ENCODE measurements at regions not wholly inside any gene's neighbourhood (a gene's known extent, or its start where the extent isn't known, plus 50 kb on each side); places are given as distances from the start of the nearest gene placed in this dataset.

DNA sequence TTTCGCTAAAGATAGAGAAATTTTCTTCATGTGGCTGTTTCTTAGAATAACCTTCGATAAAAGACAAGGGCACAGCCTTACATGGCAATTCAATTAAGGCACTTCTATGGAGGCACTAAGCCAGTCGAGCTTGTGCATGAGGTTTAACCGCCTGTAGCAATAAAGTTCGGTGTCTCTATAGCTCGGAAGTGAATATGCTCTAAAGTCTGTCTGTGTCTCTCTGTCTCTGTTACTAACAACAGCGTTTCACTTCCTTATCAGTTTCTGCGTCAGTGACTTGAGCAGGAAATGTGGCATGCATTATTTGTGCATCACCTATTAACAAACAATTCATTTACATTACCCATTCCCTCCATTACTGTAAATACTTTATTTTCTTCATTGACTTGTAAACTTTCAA lies 365.1 kb upstream of the NETO1 start:
- no peak for DNase-seq (ENCODE audit: low read depth)

DNA sequence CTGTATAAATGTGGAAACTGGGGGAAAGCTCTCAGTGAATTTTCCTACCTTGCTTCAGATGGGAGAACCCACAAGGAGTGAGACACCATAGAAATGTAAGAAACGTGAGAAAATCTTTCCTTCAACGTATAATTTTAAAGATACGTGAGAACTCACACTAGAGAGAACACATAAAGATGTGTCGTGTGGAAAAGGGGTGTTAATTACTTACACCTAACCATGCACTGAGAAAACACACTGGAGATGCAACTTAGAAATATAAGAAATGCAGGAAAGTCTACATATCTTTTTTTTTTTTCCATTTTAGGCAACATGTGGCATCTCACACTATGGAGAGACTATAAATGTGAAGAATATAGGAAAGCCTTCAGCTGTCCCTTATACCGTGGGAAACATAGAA lies 352.9 kb upstream of the NETO1 start:
- no peak for DNase-seq (ENCODE audit: low read depth)

DNA sequence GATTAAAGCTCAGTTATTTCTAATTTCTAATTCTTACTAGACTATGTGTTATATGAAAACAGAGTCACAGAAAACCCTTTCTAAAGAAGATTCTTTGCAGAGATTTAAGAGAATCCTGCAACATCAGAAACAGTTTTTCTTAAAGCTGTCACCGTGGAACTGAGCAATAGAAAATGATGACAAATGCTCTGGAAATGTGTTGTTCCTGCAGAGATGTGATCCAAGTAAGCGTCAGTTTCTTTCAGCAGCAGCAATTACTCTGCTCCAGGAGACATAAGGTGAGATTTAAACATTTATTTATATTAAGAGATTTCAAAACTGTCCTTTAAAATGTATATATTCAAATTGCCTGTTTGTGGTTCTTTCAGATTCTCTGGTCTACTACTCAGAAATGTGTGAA lies 350.5 kb upstream of the NETO1 start:
- DNase-seq (ENCODE audit: low read depth): no peak

DNA sequence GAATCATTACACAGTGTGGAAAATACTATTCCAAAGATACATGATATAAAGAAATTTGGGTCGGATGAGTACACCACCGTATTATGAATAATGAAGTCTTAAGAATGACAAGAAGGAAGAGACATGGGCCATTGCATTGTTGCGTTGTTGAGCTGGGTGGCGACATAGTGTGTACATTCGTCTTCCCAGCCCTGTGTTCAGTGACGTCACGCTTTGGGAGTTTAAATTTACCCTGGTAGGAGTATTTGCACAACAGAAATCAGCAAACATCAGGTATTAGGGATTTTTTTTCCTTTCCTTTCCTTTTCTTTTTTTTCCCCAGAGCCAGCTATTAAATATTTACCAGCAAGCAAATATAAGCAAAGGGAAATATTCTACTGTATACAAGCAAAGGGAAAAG lies 347.2 kb upstream of the NETO1 start:
- no peak for DNase-seq (ENCODE audit: low read depth)

DNA sequence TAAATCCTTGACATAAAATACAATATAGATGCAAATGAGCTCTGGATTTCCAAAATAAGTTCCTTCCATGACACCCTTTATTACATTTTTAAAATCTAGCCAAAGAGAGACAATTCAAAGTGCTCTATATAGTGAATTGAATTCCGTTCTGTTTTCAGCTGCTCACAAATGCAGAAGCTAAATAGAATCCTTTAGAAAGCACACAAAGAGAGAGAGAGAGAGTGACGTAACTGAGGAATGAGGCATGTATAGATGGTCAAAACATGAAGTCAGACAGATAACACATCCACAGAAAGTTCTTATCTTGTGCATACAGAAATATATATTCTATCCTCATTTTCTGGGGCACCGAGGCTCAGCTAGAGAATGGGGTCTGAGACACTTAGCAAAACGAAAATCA lies 344.7 kb upstream of the NETO1 start:
- no peak for DNase-seq (ENCODE audit: low read depth)

DNA sequence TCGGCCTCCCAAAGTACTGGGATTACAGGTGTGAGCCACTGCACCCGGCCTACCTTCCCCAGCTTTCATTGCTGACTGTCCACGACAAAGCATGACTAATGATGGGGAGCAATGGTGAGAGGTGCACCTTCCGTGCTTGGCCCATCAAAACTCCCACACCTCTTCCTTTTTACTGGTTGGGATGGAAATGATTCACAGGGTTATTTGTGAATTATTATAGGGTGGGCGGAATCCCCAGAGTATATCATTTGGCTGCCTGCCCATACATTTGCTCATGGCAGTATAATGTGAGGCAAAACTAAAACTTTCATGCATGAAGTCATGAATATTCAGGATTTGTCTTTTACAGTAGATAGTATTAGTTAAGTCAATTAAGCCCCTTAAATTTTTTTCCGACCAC lies 334.2 kb upstream of the NETO1 start:
- no peak for DNase-seq (ENCODE audit: low read depth)

DNA sequence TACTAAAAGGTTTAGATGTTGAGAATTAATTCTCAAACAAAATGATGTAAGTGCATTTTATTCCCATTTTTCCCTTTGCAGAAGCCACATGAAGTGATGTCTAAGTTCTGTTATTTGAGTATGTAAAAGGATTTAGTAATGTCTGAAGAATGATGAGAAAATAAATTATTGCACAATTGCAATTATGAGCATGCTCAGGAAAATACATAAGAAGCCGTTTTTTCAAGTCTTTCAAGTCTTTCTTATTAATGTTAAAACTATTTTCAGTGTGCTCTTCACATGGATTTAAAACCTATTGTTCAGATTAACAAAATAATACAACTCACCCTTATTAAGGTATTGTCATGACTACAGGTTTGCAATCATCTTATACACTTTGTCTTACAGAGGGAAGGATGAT lies 331.4 kb upstream of the NETO1 start:
- DNase-seq (ENCODE audit: low read depth): no peak

DNA sequence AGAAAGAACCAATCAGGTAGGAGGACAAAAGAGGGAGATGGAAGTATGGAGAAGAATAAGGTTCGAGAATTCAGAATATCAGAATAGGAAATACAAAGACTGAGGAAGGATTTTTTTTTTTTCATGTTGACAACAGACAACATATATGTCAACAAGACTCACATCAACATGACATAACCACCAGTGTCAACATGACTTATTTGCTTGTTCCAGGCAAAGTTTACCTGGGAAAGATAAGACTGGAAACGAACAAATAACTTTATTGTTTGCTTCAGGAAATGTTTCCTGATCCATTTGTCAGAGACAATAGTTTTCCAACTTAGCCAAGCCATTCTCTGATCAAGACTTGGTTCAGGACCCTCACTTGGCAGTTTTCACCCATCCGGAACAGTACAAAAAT lies 321.9 kb upstream of the NETO1 start:
- DNase-seq (ENCODE audit: low read depth): no peak

DNA sequence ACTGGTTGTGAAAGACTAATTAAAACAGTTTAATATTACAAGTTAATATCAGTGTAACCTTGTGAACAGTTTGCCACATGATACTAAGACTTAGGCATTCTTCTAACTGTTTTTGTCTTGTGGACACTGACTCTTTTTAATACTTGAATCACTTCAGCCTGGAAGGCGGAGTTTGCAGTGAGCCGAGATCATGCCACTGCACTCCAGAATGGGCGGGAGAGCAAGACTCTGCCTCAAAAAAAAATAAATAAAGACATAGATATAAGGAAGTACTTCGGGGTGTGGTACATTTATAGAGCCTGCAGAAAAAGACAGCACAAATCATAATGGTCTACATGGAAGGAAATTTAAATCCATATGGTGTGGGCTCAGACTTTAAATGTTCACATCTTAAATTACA lies 300.4 kb upstream of the NETO1 start:
- DNase-seq (ENCODE audit: low read depth): no peak

DNA sequence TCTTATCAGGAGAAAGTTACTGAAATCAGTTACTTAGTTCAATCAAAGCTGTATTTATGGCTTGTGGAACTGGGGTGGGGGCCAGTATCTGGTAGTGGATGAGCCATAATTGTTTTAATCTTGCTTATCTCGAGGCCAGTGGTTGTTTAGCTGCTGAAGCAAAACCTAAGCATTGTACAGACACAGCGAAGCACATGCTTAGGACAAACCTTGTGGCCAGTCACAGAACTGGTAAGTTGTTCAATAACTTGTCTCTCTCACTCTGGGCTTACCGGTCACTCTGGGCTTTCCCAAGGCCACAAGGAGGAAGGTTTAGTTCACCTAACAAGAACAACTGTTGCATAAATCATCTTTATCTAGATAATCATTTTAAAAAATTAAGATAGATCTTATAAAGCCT lies 296.6 kb upstream of the NETO1 start:
- no peak for DNase-seq (ENCODE audit: low read depth)

DNA sequence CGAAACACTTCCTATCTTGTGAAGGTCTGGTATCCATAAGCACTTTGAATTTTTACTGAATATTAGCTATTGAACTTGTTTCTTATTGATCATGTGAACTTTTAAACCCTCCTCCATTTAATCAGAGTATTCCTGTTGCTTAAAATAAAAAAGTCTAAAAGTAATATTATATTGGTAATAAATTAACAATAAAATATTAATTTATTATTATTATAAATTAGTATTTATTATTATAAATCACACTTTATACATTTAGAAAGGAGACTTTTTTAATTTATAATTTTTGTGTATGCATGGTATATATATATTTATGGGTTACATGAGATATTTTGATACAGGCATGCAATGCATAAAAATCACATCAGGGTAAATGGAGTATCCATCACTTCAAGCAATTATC lies 295.4 kb upstream of the NETO1 start:
- DNase-seq (ENCODE audit: low read depth): no peak

DNA sequence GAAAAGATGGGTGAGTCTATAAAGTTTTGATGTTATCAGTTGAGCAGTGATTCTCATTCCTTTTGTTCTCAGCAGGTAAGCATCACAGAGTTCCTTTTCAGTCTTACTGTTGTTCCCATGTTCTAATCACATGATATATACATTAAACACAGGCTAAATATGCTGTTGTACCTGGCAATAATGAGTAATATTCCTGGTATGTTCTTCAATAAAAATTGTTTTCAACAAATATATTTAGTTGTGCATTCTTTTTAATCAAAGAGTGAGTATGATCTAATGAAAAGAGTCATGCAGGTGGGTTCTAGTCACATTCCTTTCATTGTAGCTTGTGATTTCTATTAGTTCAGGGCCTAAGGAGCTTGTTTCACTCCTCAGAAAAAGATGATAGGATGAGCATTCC lies 288.3 kb upstream of the NETO1 start:
- DNase-seq (ENCODE audit: low read depth): no peak

DNA sequence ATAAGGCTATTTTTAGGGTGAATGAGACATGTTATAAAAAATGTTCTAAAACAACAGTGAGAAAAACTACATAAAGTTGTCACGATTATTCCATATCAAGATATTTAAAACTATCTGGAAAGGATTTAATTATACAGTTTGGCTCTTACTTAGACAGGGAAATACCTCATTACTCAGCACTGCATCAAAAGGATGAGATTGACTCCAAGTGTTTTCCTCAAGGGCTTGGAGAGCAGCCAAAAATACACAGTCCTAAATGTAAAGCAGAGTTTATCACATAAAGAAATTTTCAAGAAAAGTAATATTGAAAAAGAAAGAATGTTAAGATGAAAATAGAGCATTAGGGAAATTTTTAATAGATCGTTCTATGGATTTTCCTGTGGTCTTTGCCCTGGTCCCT lies 285.5 kb upstream of the NETO1 start:
- DNase-seq (ENCODE audit: low read depth): no peak

DNA sequence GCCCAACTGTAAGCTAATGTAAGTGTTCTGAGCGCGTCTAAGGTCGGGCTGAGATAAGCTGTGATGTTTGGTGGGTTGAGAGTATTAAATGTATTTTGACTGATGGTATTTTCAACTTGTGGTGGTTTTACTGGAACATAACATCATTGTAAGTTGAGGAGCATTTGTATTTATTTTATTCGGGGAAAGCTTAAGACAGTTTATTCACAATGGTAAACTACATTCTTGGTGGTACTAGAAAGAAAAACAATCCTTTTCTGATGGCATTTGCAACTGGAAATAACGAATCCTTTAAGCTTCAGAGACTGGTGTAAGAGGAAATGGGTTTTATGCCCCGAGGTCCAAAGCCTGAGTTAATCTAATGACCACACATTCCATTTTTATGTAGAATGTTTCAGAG lies 283.3 kb upstream of the NETO1 start:
- no peak for DNase-seq (ENCODE audit: low read depth)

DNA sequence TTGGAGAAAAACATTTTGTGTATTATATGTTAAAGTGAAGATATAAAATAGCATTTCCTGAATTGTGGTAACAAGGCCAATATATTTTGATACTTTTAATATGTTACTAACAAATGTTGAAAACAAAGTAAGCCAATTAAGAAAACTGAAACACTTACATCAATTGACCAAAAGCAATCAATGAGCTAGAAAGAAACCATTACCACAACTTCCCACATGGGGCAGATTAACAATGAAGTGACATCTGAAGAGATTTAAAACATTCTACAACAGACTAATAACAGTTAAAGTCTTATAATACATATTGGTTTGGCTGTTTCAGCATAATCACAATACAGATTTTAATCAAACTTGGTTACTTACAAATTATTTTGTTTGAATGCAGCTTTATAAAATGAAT lies 282.4 kb upstream of the NETO1 start:
- no peak for DNase-seq (ENCODE audit: low read depth)

DNA sequence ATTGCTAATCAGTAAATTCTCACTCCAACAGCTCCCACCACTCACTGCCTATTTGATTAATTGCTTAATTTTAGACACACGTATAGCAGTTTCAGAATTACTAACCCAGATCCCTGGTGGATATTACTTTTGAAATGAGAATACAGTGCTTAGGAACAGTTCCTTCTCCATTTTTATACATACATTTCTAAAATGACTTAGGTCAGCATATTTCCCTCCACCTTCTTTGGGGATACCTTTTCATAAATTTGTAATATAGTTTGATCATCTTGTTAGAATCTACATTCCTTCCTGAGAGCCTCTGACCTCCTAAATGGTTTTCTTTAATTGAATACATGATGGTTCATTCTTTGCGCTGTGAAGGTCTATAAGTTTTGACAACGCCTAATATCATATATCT lies 279.8 kb upstream of the NETO1 start:
- DNase-seq (ENCODE audit: low read depth): no peak

DNA sequence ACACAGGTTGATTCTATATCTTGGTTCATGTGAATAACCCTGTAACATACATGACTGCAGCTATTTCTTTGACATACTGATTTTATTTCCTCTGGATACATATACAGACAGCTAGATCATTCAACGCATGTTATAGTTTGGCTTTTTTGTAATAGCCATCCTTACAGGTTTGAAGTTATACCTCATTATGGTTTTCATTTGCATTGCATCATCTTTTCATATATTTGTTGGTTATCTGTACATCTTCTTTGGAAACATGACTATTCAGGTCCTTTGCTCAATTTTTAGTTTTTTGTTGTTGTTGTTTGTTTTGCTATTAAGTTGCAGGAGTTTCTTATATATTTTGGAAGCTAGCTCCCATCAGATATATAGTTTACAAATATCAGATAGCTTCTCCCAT lies 276.2 kb upstream of the NETO1 start:
- DNase-seq (ENCODE audit: low read depth): no peak

DNA sequence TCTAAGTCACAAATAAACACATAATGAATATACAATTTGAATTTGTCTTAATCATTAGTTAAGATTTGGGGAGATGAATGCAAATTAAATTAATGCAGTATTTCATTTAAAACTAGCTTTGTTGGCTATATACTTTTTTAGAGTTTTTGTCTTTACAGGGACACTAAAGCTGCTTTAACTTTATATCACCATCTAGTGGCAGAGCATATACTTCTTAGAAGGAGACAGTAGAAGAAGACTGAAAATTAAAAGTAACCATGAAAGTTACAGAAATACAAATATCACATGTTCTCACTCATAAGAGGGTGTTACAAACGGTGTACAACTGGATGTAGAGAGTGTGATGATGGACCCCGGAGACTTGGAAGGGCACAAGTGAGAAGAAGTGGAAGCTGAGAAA lies 268.3 kb upstream of the NETO1 start:
- no peak for DNase-seq (ENCODE audit: low read depth)

DNA sequence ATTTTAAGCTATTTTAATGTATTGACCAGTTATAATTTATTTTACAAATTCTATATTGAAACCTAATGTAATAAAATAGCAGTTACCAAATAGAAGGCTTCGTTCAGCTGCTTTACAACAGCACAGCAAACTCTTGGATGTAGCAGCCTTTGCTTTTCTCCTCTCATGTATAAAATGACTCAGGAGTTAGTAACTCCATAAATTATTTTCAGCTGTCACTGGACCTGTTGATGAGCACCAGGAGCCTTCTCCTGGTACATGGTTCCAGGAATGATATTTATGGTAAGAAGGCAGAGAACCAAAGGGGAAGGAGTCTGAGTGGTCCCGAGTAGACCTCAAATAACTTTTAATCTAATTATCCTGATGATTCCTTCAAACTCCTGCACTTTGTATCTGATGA lies 256.4 kb upstream of the NETO1 start:
- DNase-seq (ENCODE audit: low read depth): no peak

DNA sequence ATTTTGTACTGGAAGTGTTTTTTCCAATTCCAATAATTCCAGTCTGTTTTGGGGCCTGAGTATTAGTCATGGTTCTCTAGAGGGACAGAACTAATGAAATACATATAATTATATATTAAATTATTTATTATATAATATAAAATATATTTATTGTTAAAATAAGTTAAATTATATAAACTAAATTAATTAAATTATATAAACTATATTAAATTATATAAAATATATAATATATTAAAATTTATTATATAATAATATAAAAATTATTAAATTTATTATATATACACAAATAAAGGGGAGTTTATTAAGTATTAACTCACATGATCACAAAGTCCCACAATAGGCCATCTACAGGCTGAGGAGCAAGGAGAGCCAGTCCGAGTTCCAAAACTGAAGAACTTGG lies 253.4 kb upstream of the NETO1 start:
- DNase-seq (ENCODE audit: low read depth): no peak

DNA sequence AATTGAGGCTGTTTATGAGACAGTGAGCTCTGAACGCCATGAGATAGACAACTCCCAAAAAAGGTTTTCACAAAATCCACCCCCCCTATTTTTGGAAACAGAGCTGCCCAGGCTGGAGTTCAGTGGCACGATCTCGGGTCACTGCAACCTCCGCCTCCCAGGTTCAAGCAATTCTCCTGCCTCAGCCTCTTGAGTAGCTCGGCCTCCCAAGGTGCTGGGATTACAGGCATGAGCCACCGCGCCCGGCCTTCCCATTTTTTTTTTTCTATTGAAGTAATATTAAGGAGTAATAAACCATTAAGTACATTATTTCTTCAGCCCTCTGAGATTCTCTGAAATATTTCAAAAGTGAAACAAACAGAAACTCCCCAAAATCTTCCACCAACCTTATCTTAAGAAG lies 252.8 kb upstream of the NETO1 start:
- DNase-seq (ENCODE audit: low read depth): no peak

DNA sequence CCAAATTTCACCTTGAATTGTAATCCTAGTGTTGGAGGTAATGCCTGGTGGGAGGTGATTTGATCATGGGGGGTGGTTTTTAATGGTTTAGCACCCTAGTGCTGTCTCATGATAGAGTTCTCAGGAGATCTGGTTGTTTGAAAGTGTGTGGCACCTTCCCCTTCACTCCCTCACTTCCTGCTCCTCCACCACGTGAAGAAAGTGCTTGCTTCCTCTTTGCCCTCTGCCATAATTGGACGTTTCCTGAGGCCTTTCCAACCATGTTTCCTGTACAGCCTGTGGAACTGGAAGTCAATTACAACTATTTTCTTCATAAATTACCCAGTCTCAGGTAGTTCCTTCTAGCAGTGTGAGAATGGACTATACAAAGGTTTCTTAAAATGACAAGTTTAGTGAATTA lies 251.8 kb upstream of the NETO1 start:
- no peak for DNase-seq (ENCODE audit: low read depth)

DNA sequence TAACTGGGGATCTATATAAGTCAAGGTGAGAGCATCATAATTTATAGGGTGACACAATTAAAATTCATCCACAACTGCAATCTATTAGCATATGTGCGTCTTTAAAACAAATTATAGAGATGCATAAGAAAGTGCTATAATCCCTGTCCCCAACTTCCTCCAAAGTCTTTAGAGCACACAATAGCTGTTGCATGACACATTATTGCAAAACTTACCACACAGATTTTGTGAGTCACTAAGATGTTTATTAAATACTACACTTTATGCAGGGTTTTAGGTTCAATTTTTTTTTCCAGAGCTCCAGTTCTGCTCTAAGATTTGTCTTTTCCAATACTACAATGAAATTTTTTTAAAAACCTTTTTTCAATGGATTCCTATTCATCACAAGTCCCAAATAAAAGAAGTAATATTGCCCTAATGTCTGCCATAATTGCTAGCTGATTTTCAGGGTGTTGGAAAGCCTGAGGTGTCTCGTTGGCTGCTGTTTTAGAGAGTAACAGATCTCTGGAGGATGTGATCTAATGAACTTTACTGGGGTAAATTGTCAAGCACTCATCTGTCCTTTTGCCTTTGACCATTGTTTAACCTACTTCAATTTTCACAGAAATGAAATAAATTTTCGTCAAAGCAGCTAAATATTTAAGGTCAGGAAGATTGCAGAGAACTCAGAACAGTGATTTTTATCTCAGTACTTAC lies 250.5 kb upstream of the NETO1 start:
- no peak for DNase-seq (ENCODE audit: low read depth)

DNA sequence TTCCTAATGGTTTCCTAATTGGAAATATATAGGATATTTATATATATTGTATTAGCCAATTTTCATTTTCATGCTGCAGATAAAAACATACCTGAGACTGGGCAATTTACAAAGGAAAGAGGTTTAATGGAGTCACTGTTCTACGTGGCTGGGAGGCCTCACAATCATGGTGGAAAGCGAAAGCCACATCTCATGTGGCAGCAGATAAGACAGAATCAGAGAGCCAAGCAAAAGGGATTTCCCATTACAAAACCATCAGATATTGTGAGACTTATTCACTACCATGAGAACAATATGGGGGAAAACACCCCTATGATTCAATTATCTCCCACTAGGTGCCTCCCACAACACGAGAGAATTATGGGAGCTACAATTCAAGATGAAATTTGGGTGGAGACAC lies 242.5 kb upstream of the NETO1 start:
- DNase-seq (ENCODE audit: low read depth): no peak

DNA sequence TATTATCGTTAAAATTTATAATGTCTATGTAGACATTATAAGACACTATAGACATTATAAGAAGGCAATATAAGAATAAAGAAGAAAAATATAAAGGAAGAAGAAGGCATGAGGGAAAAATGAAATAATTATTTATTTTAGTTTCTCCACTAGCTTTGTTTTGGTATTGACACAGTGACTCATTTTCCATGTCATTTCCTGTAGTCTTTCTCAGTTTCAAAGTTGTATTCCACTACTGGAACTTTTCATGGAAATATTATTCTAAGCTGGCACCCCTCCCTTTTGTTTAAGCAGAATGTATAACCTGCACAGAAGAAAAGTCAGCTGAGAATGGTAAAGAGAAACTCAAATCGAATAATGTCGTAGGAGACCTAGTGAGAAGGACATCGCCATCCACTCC lies 234.2 kb upstream of the NETO1 start:
- no peak for DNase-seq (ENCODE audit: low read depth)

Data from CMK (cell line).